K562 (cell line): ENCODE measurements at regions not wholly inside any gene's neighbourhood (a gene's known extent, or its start where the extent isn't known, plus 50 kb on each side); places are given as distances from the start of the nearest gene placed in this dataset.

ENCODE experiments used
- ARID1B ChIP-seq: fragments of 450-650 bp; IDR thresholded peaks from 2 replicates; pipeline ENCODE4 v1.6.1; 2016; ENCODE audit warnings: antibody characterized with exemption, mild to moderate bottlenecking, inconsistent platforms
- CCNT2 ChIP-seq: IDR thresholded peaks from 2 replicates; pipeline ENCODE4 v1.6.1; 2011; ENCODE audit warnings: borderline replicate concordance, low read depth, mild to moderate bottlenecking, moderate library complexity, mixed read lengths, low read length; ENCODE audit not compliant: insufficient read length; ENCODE audit errors: extremely low read depth
- CHCHD3 ChIP-seq: fragments of 250-450 bp; sonication (Bioruptor Pico); IDR thresholded peaks from 2 replicates; pipeline ENCODE4 v2.1.2; 2022; ENCODE audit warnings: mild to moderate bottlenecking
- COPS2 ChIP-seq: fragments of 450-650 bp; conservative IDR thresholded peaks from 2 replicates; pipeline ENCODE4 v1.6.1; 2016; ENCODE audit warnings: mild to moderate bottlenecking, moderate library complexity
- DIDO1 ChIP-seq: fragments of 450-650 bp; IDR thresholded peaks from 2 replicates; pipeline ENCODE4 v1.6.1; 2016; ENCODE audit warnings: low read depth, missing biosample characterization, missing genetic modification characterization
- EP400 ChIP-seq: fragments of 450-650 bp; IDR thresholded peaks from 2 replicates; pipeline ENCODE4 v1.6.1; 2017; ENCODE audit warnings: antibody characterized with exemption, mild to moderate bottlenecking, moderate library complexity
- GATAD2B ChIP-seq: fragments of 450-650 bp; IDR thresholded peaks from 2 replicates; pipeline ENCODE4 v1.6.1; 2017; ENCODE audit warnings: mild to moderate bottlenecking, borderline replicate concordance
- KLF13 ChIP-seq: fragments of 450-650 bp; IDR thresholded peaks from 2 replicates; pipeline ENCODE4 v1.6.1; 2016; ENCODE audit warnings: missing genetic modification characterization, low read depth, mild to moderate bottlenecking, missing compliant biosample characterization, moderate library complexity, borderline replicate concordance
- POLR2B ChIP-seq: fragments of 450-650 bp; IDR thresholded peaks from 2 replicates; pipeline ENCODE4 v1.6.1; 2018; ENCODE audit warnings: low read depth; ENCODE audit not compliant: partially characterized antibody
- RBM17 ChIP-seq: fragments of 200-400 bp; formaldehyde crosslinking; IDR thresholded peaks from 2 replicates; pipeline ENCODE4 v1.6.1; 2017; ENCODE audit warnings: low read depth, mild to moderate bottlenecking, low read length, borderline replicate concordance
- RCOR1 ChIP-seq, 2 experiments: IDR thresholded peaks; 2 replicates each; pipeline ENCODE4 v1.6.1; 2012; ENCODE audit warnings: low read depth in 2 of 2, low read length in 2 of 2, borderline replicate concordance in 1 of 2, improper control_type of control experiment in 1 of 2
- SIX5 ChIP-seq, 2 experiments: IDR thresholded peaks; 2 replicates each; pipeline ENCODE4 v1.6.1; 2011; ENCODE audit warnings: low read length in 2 of 2, borderline replicate concordance in 1 of 2, low read depth in 1 of 2, mild to moderate bottlenecking in 1 of 2, moderate library complexity in 1 of 2; ENCODE audit not compliant: insufficient read depth in 1 of 2
- SMAD4 ChIP-seq: fragments of 250-450 bp; sonication (Bioruptor Pico); conservative IDR thresholded peaks from 2 replicates; pipeline ENCODE4 v1.8.0; 2021; ENCODE audit warnings: inconsistent platforms, mild to moderate bottlenecking, moderate library complexity
- STAT5B ChIP-seq: fragments of 250-450 bp; sonication (Bioruptor Pico); IDR thresholded peaks from 2 replicates; pipeline ENCODE4 v1.8.0; 2021; ENCODE audit warnings: mild to moderate bottlenecking, inconsistent platforms
- SUPT5H ChIP-seq: fragments of 450-650 bp; IDR thresholded peaks from 2 replicates; pipeline ENCODE4 v1.6.1; 2016
- ZFX ChIP-seq: sonication (generic); formaldehyde crosslinking; IDR thresholded peaks from 2 replicates; pipeline ENCODE4 v1.8.0; 2022; ENCODE audit warnings: mild to moderate bottlenecking, missing genetic modification reagents, moderate library complexity
- TF ChIP-seq, protein P1 (sequence below), 2 experiments: fragments of 450-650 bp; IDR thresholded peaks; 2 replicates each; pipeline ENCODE4 v1.6.1; 2018; ENCODE audit warnings: mild to moderate bottlenecking in 2 of 2, low read depth in 1 of 2; ENCODE audit not compliant: partially characterized antibody in 2 of 2
- TF ChIP-seq, protein P2 (sequence below): fragments of 250-450 bp; sonication (Bioruptor Pico); IDR thresholded peaks from 2 replicates; pipeline ENCODE4 v1.9.0; 2021; ENCODE audit warnings: mild to moderate bottlenecking, inconsistent platforms
- TF ChIP-seq, protein P3 (sequence below), 2 experiments: fragments of 450-650 bp; IDR thresholded peaks; 2 replicates each; pipeline ENCODE4 v1.6.1; 2016

DNA sequence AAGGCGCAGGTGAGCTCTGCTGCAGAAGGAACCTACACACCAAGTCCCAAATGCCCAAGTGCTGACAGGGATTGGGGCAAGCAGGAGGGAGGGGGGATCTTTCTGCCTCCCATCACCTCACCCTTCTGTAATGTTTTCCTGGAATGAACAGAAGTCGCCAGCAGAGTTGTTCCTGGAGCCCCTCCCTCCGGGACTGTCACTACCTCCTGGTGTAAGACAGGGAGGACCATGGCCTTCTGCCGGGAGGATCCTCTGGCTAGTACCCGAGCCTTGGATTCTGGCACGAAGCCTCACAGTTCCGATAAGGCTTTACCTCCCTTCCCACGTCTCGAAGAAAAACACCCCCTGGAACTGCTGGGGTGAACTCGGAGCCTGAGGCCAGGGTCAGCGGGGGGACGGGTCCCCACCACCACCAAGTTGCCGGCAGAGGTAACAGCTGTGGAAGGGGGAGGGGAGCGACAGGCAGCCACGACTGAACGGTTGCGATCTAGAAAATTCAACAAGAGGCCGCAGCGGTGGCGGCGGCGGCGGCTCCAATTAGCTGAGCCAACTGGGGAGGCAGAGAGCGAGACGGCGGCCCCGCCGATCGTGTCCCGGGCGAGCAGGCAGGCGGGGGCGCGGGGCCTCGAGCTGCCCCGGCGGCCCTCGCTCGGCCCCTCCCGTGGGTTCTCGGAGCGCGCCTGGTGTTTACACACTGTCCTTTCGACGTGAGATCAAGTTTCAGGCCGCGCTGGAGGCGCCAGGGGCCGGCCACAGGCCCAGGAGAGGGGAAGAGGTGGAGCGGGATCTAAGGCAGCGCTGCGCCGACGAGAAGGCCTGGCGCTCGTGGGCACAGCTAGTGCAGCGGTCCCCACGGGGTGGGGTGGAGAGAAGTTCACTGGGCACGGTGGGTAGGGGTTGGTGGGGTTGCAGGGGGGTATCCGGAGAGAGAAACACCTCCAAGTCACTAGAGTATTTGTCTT, 53.7 kb upstream of the BCOR start (continued):
- TF ChIP-seq POLR2B, result peak; percentile 18
- 0 out of 2 replicates have a peak, but pooled peaks have one; percentile 45 for TF ChIP-seq SUPT5H
- 0 out of 2 replicates have a peak, but pooled peaks have one; percentile 26 for TF ChIP-seq EP400
- TF ChIP-seq CCNT2, result peak; percentile 70
- no peak for TF ChIP-seq RBM17
- TF ChIP-seq CHCHD3 (CRISPR knock-in tag), result no peak
- no peak for TF ChIP-seq KLF13 (tag)
- peak; percentile 73 for TF ChIP-seq SMAD4
- no peak for TF ChIP-seq STAT5B
- TF ChIP-seq SIX5 (IDR thresholded peaks at IDR 0.05; ENCODE audit: borderline replicate concordance in 1 of 2, insufficient read depth in 1 of 2, low read depth in 1 of 2, low read length in 2 of 2), result no peak
- no peak for TF ChIP-seq ARID1B
- TF ChIP-seq, protein P1, sequence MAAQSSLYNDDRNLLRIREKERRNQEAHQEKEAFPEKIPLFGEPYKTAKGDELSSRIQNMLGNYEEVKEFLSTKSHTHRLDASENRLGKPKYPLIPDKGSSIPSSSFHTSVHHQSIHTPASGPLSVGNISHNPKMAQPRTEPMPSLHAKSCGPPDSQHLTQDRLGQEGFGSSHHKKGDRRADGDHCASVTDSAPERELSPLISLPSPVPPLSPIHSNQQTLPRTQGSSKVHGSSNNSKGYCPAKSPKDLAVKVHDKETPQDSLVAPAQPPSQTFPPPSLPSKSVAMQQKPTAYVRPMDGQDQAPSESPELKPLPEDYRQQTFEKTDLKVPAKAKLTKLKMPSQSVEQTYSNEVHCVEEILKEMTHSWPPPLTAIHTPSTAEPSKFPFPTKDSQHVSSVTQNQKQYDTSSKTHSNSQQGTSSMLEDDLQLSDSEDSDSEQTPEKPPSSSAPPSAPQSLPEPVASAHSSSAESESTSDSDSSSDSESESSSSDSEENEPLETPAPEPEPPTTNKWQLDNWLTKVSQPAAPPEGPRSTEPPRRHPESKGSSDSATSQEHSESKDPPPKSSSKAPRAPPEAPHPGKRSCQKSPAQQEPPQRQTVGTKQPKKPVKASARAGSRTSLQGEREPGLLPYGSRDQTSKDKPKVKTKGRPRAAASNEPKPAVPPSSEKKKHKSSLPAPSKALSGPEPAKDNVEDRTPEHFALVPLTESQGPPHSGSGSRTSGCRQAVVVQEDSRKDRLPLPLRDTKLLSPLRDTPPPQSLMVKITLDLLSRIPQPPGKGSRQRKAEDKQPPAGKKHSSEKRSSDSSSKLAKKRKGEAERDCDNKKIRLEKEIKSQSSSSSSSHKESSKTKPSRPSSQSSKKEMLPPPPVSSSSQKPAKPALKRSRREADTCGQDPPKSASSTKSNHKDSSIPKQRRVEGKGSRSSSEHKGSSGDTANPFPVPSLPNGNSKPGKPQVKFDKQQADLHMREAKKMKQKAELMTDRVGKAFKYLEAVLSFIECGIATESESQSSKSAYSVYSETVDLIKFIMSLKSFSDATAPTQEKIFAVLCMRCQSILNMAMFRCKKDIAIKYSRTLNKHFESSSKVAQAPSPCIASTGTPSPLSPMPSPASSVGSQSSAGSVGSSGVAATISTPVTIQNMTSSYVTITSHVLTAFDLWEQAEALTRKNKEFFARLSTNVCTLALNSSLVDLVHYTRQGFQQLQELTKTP (IDR thresholded peaks at IDR 0.05; ENCODE audit: low read depth in 1 of 2, partially characterized antibody in 2 of 2), result no peak
- TF ChIP-seq RCOR1 (IDR thresholded peaks at IDR 0.05; ENCODE audit: borderline replicate concordance in 1 of 2, low read depth in 2 of 2, low read length in 2 of 2), result peak in 1 of 2 experiments; percentile 4; a peak in 1 of 4 replicates
- peak; percentile 27; the same call in 1 of the 2 replicates for TF ChIP-seq GATAD2B
- TF ChIP-seq ZFX (CRISPR knock-in tag), result peak; percentile 86
- TF ChIP-seq COPS2, result no peak
- TF ChIP-seq, protein P2, sequence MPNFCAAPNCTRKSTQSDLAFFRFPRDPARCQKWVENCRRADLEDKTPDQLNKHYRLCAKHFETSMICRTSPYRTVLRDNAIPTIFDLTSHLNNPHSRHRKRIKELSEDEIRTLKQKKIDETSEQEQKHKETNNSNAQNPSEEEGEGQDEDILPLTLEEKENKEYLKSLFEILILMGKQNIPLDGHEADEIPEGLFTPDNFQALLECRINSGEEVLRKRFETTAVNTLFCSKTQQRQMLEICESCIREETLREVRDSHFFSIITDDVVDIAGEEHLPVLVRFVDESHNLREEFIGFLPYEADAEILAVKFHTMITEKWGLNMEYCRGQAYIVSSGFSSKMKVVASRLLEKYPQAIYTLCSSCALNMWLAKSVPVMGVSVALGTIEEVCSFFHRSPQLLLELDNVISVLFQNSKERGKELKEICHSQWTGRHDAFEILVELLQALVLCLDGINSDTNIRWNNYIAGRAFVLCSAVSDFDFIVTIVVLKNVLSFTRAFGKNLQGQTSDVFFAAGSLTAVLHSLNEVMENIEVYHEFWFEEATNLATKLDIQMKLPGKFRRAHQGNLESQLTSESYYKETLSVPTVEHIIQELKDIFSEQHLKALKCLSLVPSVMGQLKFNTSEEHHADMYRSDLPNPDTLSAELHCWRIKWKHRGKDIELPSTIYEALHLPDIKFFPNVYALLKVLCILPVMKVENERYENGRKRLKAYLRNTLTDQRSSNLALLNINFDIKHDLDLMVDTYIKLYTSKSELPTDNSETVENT, result no peak
- TF ChIP-seq, protein P3, sequence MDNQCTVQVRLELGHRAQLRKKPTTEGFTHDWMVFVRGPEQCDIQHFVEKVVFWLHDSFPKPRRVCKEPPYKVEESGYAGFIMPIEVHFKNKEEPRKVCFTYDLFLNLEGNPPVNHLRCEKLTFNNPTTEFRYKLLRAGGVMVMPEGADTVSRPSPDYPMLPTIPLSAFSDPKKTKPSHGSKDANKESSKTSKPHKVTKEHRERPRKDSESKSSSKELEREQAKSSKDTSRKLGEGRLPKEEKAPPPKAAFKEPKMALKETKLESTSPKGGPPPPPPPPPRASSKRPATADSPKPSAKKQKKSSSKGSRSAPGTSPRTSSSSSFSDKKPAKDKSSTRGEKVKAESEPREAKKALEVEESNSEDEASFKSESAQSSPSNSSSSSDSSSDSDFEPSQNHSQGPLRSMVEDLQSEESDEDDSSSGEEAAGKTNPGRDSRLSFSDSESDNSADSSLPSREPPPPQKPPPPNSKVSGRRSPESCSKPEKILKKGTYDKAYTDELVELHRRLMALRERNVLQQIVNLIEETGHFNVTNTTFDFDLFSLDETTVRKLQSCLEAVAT (IDR thresholded peaks at IDR 0.05), result peak in 1 of 2 experiments; percentile 18; a peak in 1 of 4 replicates
- TF ChIP-seq DIDO1 (tag), result no peak
